Stimulated activated CD4-positive, alpha-beta T cell treated with anti-CD3 and anti-CD28 coated beads, Interleukin-12 subunit alpha, Interleukin-12 subunit beta, amount 100 ng/mL, for 48 hours (primary cell): ENCODE measurements at regions not wholly inside any gene's neighbourhood (a gene's known extent, or its start where the extent isn't known, plus 50 kb on each side); places are given as distances from the start of the nearest gene placed in this dataset.
"Not testable (repeated sequence)": the region's sequence is repeated elsewhere in the genome, so short reads cannot be mapped to it uniquely, and the experiment has no call there.

Experiments used
- DNase-seq, 3 donors: peaks; one replicate each; pipeline ENCODE4 v3.0.0-alpha.2; 2020; ENCODE audit warnings: low read depth in 2 of 3, low spot score in 1 of 3

DNA sequence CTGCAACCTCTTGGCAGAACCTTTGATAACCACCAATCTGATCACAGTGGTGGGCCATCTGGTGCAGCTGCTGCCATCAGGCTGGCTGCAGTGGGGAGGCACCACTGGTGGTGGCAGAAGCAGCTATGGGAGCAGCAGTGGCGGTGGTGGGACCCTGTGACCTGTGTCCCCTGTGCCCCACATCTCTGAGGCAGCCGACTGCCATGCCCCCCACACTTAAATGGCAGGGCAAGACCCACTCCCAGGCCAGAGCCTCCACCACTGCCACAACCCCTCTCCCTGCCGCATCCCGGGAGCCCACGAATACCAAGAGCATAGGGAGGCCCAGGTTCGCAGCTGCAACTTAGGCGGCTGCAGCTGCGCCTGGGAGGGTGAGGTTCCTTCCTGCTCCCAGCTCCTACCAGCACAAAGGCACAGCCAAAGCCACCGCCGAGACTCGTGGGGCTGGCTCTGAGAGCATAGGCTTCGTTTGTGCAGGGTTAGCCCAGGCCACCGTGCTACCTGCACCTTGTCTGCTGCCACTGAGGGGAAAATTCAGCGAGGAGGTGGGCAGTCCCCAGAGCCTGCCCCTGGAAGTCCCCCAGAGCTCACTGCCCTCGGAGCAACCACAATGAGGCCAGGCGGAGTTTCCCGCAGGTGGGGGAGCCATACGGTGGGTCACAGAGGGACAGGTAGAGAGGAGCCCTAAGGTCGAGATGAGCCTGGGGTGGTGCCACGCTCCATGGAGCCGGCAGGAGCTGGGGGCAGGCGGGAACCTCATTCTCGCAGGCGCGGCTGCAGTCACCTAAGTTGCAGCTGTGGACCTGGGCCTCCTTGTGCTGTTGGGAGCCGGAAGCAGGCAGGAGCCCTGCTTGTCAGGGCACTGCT, 518.7 kb downstream of the RWDD3 start:
- no peak for DNase-seq

DNA sequence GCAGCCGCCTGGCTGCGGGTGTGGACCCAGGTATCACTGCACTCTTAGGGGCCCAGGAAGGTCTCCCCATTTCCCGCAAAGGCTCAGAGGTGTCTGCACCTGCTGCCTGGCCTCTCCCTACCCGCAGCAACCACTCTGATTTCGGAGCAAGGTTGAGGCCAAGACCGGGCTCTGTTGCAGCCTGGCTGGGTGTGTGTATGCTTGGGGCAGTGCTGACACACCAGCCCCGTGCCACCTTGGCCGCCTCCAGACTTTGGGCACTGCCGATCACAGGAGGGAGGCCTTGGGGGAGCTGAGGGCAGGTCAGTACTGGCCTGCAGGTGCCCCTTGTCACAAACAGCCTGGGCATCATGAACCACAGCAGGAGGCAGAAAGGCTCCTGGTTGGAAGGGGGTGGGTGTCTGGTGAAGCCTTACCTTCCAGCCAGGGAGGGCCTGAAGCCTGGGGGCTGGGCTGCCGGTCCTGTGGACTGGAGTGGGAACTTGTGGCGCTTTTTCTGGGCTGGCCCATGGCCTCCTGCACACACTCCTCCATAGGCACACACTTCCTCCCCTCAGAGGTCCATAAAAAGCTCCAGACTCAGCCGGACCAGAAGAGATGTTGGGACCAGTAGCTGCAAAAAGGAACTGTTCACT, 519.5 kb downstream of the RWDD3 start:
- DNase-seq, result no peak

DNA sequence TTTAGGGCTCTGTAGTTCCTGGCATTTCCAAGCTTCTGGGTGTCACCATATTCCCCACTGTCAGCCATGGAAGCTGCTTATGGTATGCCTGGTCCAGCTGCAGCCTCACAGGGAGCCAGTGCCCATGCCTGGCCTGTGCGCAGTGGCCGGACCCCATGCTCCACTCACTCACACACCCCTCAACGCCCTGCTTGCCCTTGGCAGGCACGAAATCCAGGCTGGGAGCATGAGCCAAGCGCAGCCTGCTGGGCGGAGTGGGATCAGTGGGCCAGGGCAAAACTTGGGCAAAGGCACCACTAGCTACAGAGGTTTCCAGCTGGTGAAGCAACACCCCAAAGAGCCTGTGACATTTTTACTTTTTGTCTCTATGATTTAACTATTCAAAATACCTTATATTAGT, 520.4 kb downstream of the RWDD3 start:
- no peak for DNase-seq

DNA sequence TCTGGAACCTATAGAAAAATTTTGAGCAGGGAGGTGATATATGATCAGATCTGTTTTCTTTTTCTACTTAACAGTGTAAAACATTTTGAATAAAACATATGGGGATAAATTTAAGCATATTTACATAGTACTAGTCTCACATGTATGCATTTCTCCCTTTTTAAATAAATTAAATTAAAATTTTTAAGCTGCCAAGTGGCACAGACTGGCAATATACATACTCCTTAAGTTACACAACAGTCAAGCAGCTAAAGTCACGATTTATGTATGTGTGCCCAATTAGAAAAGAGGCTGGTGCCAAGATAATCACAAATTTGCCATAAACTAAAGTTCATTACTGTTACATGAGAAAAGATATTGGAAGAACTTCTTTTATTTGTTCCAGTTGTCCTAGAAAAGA, 532.0 kb downstream of the RWDD3 start:
- no peak for DNase-seq

DNA sequence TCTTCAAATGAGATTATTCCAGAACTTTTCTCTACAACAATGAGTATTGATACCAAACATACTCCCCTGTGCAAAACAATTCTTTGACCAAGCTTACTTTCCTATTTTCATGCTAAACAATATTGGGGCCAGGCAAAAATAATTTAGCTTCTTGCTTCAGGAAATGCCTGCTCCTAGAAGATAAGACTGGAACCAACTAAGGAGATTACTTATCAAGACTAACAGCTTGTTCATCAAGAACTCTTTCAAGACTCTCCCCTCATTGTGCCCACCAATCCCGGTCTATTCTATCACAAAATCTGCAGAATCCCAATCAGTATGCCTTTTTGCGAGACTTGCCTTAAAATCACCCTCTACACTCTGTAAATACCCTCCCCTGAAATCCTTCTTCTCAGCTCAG, 536.6 kb downstream of the RWDD3 start:
- no peak for DNase-seq

DNA sequence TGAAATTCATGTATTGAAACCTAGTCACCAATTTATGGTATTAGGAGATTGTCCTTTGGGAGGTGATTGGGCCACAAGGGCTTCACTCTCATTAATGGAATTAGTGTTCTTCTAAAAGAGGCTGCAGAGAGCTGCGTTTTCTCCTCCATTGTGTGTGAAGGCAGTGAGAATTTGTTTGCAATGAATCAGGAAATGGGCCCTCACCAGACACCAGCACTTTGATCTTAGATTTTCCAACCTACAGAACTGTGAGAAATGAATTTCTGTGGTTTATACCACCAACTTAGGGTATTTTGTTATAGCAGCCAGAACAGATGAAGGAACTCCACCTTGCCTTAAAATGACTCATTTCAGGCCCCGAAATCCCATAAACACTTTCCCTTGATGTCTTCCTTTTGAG, 544.2 kb downstream of the RWDD3 start:
- DNase-seq, result no peak

- no peak for DNase-seq
Measured at GRCh38 chr1:95780836-95781235, 546.8 kb downstream of the RWDD3 start.

DNA sequence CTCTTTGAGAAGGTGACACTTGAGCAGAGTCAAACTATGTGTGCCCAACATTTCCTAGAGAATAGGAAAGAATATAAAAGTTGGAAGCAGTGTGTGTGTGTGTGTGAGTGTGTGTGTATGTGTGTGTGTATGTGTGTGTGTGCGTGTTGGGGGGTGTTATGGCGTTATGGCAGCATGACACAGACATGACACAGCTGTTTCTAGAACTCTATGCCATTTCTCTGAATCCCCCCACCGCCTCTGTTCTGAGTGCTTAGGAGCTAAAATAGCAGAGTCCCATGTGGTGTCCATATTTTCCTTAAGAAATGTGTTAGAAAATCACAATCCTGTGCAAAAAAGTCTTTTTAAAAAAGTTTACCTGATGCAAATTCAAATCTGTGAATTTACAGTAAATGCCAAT, 556.1 kb downstream of the RWDD3 start:
- no peak for DNase-seq

DNA sequence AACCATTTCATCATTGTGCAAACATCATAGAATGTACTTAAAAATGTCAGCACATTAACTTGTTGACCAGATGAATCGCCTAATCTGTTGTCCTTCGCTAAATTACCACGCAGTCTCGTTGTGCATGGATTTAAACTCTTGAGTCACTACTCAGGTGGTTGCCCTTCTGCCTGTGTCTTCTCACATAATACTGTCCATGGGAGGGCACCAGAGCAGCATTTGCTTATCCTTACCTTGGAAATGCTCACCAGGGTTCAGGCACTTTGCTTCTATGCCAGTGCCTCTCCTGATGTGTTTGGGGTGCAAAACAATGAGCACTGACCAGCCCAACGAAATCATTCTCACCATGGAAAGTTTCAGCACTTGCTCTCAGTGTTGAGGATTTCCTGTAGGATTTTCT, 559.9 kb downstream of the RWDD3 start:
- DNase-seq, result no peak

GRCh38 chr1:95797761-95798160, 563.8 kb downstream of the RWDD3 start:
- DNase-seq, result not testable (repeated sequence)

- DNase-seq, result no peak
Measured at GRCh38 chr1:95806171-95806570, 572.2 kb downstream of the RWDD3 start.

GRCh38 chr1:95809391-95809790, 575.4 kb downstream of the RWDD3 start:
- DNase-seq, result no peak

DNA sequence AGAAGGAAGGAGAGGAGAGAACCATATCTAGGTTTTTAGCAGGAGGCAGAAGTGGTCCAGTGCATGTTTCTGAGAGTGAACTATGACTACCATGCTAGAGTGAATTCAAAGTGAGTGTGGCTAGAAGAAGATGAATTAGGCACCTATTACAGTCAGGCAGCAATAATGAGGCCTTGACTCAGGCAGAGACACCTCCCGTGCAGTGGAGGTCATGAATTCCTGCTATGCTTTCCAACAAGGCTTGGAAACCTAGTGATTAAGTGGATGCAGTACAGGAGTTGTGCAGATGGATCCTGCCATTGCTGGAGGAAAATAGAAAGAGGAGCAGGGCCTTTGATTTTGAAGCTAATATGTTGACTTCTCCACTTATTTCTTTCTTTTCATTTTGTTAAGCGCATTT, 581.5 kb downstream of the RWDD3 start:
- DNase-seq, result no peak

GRCh38 chr1:95829556-95829955, 595.5 kb downstream of the RWDD3 start:
- DNase-seq, result no peak

DNA sequence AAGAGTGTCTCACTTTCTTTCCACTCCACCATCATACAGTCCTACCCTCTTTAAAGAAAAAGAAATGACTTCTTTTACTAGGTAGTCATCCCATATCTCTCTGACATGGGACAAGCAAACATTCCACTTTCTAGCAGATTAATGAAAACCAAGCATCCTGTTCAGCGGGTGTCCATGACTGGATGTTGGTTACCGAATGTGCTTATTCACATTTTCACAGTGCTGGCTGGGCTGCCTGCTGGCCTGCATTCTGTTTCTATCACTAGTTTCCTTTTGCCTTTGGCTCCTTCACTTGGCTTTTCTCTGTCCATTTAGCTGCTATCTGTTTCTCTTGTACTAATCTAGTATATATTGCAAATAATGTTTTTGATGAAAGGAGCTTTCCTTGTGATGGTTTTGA, 598.4 kb downstream of the RWDD3 start:
- no peak for DNase-seq

DNA sequence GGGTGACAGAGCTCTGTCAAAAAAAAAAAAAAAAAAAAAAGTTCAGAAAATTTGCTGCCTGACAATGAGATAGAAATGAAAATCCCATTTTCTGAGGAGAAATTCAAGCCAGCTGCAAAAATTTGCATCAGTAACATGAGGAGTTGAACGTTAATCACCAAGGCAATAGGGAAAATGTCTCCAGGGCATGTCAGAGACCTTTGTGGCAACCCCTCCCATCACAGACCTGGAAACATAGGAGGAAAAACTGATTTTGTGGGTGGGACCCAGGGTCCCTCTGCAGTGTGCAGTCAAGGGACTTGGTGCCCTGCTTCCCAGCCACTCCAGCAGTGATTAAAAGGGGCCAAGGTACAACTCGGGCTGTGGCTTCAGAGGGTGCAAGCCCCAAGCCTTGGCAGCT, 615.4 kb downstream of the RWDD3 start:
- DNase-seq, result no peak

- DNase-seq, result no peak
Measured at GRCh38 chr1:95850165-95850649, 616.2 kb downstream of the RWDD3 start.

GRCh38 chr1:95850763-95851162, 616.8 kb downstream of the RWDD3 start:
- DNase-seq, result no peak

DNA sequence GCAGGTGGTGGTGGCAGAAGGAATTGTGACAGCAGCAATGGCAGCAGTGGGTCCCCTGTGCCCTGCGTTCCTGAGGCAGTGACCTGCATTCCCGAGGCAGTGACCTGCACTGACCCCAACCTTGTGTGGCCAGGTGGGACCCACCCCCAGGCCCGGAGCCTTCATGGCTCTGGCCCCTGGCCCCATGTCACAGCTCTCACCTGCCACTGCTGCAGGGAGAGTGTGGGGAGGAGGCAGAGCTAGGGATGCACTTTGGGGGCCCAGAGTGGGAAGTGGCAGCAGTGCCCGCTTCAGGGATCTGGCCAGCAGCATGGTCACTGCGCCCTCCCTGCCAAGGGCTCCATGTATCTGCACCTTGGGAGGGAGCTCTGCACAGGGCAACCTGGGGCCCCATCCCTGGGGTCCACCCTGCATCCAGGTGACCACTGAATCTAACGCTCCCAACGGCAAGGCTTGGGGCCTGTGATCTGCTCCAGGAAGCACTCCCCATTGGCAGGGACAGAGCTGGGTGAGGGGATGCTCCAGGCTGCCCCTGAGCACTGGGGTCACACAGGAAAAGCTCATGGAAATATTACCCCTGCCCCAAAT, 618.6 kb downstream of the RWDD3 start:
- no peak for DNase-seq

DNA sequence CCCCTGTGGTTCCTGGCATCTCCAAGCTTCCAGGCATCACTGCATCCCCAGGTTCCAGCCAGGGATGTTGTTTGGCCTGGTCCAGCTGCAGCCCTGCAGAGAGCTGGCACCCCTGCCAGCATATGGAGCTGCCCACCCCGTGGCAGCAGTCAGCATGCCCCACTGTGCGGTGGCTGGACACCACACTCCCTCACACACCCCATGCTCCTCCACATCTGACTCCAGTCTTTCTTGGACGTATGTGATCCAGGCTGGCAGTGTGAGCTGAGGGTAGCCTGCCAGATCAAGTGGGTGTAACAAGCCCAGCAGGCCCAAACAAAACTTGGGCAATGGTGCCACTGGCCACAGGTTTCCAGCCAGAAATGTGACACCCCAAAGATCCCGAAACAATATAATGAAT, 620.4 kb downstream of the RWDD3 start:
- no peak for DNase-seq

DNA sequence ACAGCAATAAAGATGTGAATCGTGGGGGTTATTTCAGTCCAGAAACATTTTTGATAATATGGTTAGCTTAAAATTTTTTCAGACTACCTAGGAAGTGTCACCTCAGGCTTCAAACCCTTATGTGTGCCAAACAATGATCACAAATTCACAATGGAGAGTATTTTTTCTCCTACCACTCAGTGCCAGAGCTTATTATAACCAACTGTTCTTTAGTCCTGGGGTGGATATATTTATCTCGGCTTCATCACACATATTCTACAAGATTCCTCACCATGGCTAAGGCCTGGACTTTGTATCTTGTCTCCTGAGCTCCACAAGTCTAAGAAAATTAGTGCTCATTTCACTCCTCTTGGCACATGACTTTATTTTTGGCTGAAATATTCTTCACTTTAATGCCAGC, 629.1 kb downstream of the RWDD3 start:
- DNase-seq, result no peak

GRCh38 chr1:95865769-95866168, 631.8 kb downstream of the RWDD3 start:
- no peak for DNase-seq
